Endodermal cell (in vitro differentiated cells): ENCODE measurements at regions not wholly inside any gene's neighbourhood (a gene's known extent, or its start where the extent isn't known, plus 50 kb on each side); places are given as distances from the start of the nearest gene placed in this dataset.

Experiments used
- DNase-seq: peaks from one replicate; pipeline ENCODE4 v3.0.0-alpha.2; 2017
- H3K27ac ChIP-seq: 2 replicates; pipeline ENCODE4 v1.5.1; 2013; ENCODE audit warnings: mild to moderate bottlenecking, low read depth, low read length, moderate library complexity
- H3K27me3 ChIP-seq: 2 replicates; pipeline ENCODE4 v1.6.1; 2013; ENCODE audit warnings: mild to moderate bottlenecking, low read length, moderate library complexity; ENCODE audit not compliant: insufficient read depth, control insufficient read depth, poor library complexity, severe bottlenecking
- H3K36me3 ChIP-seq: 2 replicates; pipeline ENCODE4 v1.7.0; 2013; ENCODE audit warnings: mild to moderate bottlenecking, low read length, moderate library complexity; ENCODE audit not compliant: control insufficient read depth, insufficient read depth
- H3K4me1 ChIP-seq: one replicate; pipeline ENCODE4 v1.7.0; 2013; ENCODE audit warnings: low read length; ENCODE audit not compliant: control insufficient read depth, insufficient read depth
- H3K4me3 ChIP-seq: 2 replicates; pipeline ENCODE4 v1.5.1; 2013; ENCODE audit warnings: mild to moderate bottlenecking, low read length, moderate library complexity
- H3K9ac ChIP-seq: 2 replicates; pipeline ENCODE4 v1.6.1; 2013; ENCODE audit warnings: mild to moderate bottlenecking, low read length, moderate library complexity; ENCODE audit not compliant: poor library complexity, severe bottlenecking; ENCODE audit errors: extremely low read depth
- H3K9me3 ChIP-seq: 2 replicates; pipeline ENCODE4 v1.6.1; 2013; ENCODE audit warnings: mild to moderate bottlenecking, low read length, moderate library complexity; ENCODE audit not compliant: control insufficient read depth
- H3K27ac Mint-ChIP-seq: 2 replicates; pipeline ENCODE4 v1.8.0; 2020; ENCODE audit warnings: mixed read lengths
- H3K27me3 Mint-ChIP-seq: 2 replicates; pipeline ENCODE4 v1.8.0; 2021; ENCODE audit warnings: mild to moderate bottlenecking, mixed read lengths; ENCODE audit not compliant: insufficient read depth
- H3K36me3 Mint-ChIP-seq: 2 replicates; pipeline ENCODE4 v1.8.0; 2020; ENCODE audit warnings: low read depth, mixed read lengths
- H3K4me1 Mint-ChIP-seq: 2 replicates; pipeline ENCODE4 v1.8.0; 2020; ENCODE audit warnings: mixed read lengths
- H3K4me3 Mint-ChIP-seq: 2 replicates; pipeline ENCODE4 v1.8.0; 2020; ENCODE audit warnings: mild to moderate bottlenecking, moderate library complexity, mixed read lengths
- H3K9me3 Mint-ChIP-seq: 2 replicates; pipeline ENCODE4 v1.8.0; 2020; ENCODE audit warnings: mild to moderate bottlenecking, mixed read lengths
- WGBS, 2 experiments: methylation state at CpG; one replicate each; pipeline versions ENCODE4 v1.1.5 to v1.1.7; 2013; ENCODE audit warnings: missing lambda C conversion rate in 2 of 2, mixed read lengths in 1 of 2; ENCODE audit not compliant: insufficient coverage in 1 of 2, insufficient read length in 1 of 2; 5-methylcytosine and 5-hydroxymethylcytosine counted together
- TF ChIP-seq, protein P1 (sequence below): fragments of 200-600 bp; sonication (generic); conservative IDR thresholded peaks from 2 replicates; pipeline ENCODE4 v1.5.0; 2021; ENCODE audit warnings: antibody characterized with exemption, mild to moderate bottlenecking

DNA sequence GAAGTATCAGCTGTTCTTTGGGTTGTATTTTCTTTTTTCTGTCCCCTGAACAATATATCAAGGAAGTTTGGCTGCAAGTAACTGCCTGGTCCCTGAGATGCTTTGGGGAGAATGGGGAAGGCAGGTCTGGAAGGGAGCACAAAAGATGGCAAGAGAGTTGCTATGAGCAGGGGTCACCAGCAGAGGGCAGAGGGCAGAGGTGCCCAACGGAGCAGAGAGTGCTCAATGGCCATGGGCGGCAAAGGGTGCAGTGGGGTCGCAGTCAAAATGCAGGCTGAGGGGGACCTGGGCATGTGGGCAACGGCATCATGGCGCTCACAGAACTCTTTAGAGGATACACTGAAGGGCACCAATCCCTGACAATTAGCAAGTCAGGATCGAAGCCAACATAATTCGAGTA is 107.7 kb upstream of the ATP8B1 start:
- Histone ChIP-seq H3K36me3 (no peaks in the 10 kb centered on the region), H3K27me3 (no peaks in the 10 kb centered on the region), H3K9ac (no peak overlapping the region), H3K9me3 (no peaks in the 10 kb centered on the region), H3K4me1 (no peaks in the 10 kb centered on the region), H3K4me3 (no peak overlapping the region), H3K27ac (no peak overlapping the region)
- 68 to 88% methylated on average over 4 to 7 of the region's 7 CpGs for WGBS, 2 experiments
- H3K27ac Mint-ChIP-seq = no peak overlapping the region
- TF ChIP-seq, protein P1, sequence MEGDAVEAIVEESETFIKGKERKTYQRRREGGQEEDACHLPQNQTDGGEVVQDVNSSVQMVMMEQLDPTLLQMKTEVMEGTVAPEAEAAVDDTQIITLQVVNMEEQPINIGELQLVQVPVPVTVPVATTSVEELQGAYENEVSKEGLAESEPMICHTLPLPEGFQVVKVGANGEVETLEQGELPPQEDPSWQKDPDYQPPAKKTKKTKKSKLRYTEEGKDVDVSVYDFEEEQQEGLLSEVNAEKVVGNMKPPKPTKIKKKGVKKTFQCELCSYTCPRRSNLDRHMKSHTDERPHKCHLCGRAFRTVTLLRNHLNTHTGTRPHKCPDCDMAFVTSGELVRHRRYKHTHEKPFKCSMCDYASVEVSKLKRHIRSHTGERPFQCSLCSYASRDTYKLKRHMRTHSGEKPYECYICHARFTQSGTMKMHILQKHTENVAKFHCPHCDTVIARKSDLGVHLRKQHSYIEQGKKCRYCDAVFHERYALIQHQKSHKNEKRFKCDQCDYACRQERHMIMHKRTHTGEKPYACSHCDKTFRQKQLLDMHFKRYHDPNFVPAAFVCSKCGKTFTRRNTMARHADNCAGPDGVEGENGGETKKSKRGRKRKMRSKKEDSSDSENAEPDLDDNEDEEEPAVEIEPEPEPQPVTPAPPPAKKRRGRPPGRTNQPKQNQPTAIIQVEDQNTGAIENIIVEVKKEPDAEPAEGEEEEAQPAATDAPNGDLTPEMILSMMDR = peak; percentile 76
- H3K9me3 Mint-ChIP-seq = no peaks in the 10 kb centered on the region
- peaks cover under 1% of the 10 kb centered on the region for H3K4me1 Mint-ChIP-seq
- H3K27me3 Mint-ChIP-seq = no peaks in the 10 kb centered on the region
- H3K4me3 Mint-ChIP-seq = no peak overlapping the region
- DNase-seq = peak; percentile 88
- no peaks in the 10 kb centered on the region for H3K36me3 Mint-ChIP-seq

DNA sequence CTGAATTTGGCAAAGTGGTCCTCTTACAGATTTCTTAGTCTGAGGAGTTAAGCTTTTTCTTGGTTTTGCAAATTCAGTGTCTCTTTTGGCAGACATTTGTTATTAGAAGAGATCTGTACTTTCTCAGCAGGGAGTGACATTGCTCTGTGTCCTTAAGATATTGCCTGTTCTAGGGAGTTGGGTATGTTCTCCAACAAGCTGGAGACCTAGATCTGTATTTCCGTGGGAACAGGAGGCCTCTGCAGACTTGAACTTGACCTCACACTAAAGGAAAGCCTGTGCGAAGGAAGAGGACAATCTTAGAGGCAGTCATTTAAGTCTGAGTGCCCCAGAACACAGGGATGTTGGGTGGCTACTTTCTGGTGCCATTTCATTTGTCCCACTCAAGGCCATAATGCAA is 107.0 kb upstream of the ATP8B1 start:
- H3K9me3 ChIP-seq = no peaks in the 10 kb centered on the region
- WGBS, 2 experiments = 82 to 83% methylated on average over 2 of the region's 2 CpGs
- no peak overlapping the region for H3K27ac Mint-ChIP-seq
- no peak overlapping the region for H3K27ac ChIP-seq
- no peaks in the 10 kb centered on the region for H3K4me1 Mint-ChIP-seq
- no peaks in the 10 kb centered on the region for H3K27me3 Mint-ChIP-seq
- no peak overlapping the region for H3K4me3 Mint-ChIP-seq
- H3K36me3 Mint-ChIP-seq = no peaks in the 10 kb centered on the region
- H3K4me3 ChIP-seq = no peak overlapping the region
- H3K27me3 ChIP-seq = no peaks in the 10 kb centered on the region
- H3K4me1 ChIP-seq = no peaks in the 10 kb centered on the region
- DNase-seq = no peak
- H3K9me3 Mint-ChIP-seq = no peaks in the 10 kb centered on the region
- no peaks in the 10 kb centered on the region for H3K36me3 ChIP-seq
- no peak overlapping the region for H3K9ac ChIP-seq
- TF ChIP-seq, protein P1 = no peak

DNA sequence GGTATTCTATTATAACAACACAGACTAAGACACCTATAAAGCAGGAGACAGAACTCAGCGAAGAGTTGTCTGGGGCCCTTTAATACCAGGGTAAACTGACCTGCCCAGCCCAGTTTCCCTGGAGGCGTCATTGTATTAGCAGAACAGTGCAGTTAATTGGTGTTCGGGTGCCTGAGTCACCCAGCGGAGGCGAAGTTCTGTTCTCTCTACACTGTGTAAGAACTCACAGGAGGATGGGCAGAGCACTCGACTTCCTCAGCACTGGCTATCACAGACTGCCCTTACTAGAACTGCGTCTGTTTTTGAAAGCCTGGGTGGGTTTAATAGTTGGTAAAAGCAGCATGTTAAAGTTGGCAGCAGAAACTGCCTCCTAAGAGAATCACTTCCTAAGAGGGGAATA is 106.5 kb upstream of the ATP8B1 start:
- 60 to 90% methylated on average over 1 to 7 of the region's 7 CpGs for WGBS, 2 experiments
- Mint-ChIP-seq H3K9me3 (no peaks in the 10 kb centered on the region), H3K36me3 (no peaks in the 10 kb centered on the region), H3K27me3 (no peaks in the 10 kb centered on the region), H3K4me1 (no peaks in the 10 kb centered on the region), H3K4me3 (no peak overlapping the region), H3K27ac (no peak overlapping the region)
- Histone ChIP-seq H3K4me3 (no peak overlapping the region), H3K4me1 (no peaks in the 10 kb centered on the region), H3K27ac (no peak overlapping the region), H3K36me3 (no peaks in the 10 kb centered on the region), H3K27me3 (no peaks in the 10 kb centered on the region), H3K9ac (no peak overlapping the region), H3K9me3 (no peaks in the 10 kb centered on the region)
- TF ChIP-seq, protein P1 = no peak
- DNase-seq = no peak
